Tibial nerve (tissue), 3 donors: ENCODE measurements at regions not wholly inside any gene's neighbourhood (a gene's known extent, or its start where the extent isn't known, plus 50 kb on each side); places are given as distances from the start of the nearest gene placed in this dataset.

ENCODE experiments used
- CTCF ChIP-seq, 5 experiments: fragments of 200-600 bp in 3 of 5; fragments of 450-650 bp in 2 of 5; sonication (generic) in 3 of 5; IDR thresholded peaks; one replicate each; pipeline ENCODE4 v1.5.1; 2016 to 2019; ENCODE audit warnings: antibody characterized with exemption in 5 of 5, mild to moderate bottlenecking in 3 of 5, moderate library complexity in 2 of 5
- POLR2A ChIP-seq, 2 donors: fragments of 450-650 bp; IDR thresholded peaks; one replicate each; pipeline ENCODE4 v1.6.1; 2017; ENCODE audit warnings: antibody characterized with exemption in 2 of 2, mild to moderate bottlenecking in 2 of 2, moderate library complexity in 2 of 2

GRCh38 chr12:13566292-13566691 is 369.8 kb downstream of the EMP1 start:
- TF ChIP-seq CTCF (IDR thresholded peaks at IDR 0.05) (no peak), POLR2A (IDR thresholded peaks at IDR 0.05) (no peak)
